Coronary artery (tissue), 2 donors: ENCODE measurements at regions not wholly inside any gene's neighbourhood (a gene's known extent, or its start where the extent isn't known, plus 50 kb on each side); places are given as distances from the start of the nearest gene placed in this dataset.

Experiments used
- DNase-seq: peaks from one replicate; pipeline ENCODE4 v3.0.0-alpha.2; 2017; ENCODE audit warnings: low spot score
- H3K27ac ChIP-seq, 2 donors: fragments of 200-600 bp; sonication (generic); one replicate each; pipeline ENCODE4 v1.5.1; 2016 to 2019
- H3K4me3 ChIP-seq: fragments of 200-600 bp; sonication (generic); 2 replicates; pipeline ENCODE4 v1.5.1; 2016; ENCODE audit warnings: mild to moderate bottlenecking, moderate library complexity
- TF ChIP-seq, protein P1 (sequence below): fragments of 200-600 bp; sonication (generic); IDR thresholded peaks from one replicate; pipeline ENCODE4 v1.5.1; 2019; ENCODE audit warnings: antibody characterized with exemption

DNA sequence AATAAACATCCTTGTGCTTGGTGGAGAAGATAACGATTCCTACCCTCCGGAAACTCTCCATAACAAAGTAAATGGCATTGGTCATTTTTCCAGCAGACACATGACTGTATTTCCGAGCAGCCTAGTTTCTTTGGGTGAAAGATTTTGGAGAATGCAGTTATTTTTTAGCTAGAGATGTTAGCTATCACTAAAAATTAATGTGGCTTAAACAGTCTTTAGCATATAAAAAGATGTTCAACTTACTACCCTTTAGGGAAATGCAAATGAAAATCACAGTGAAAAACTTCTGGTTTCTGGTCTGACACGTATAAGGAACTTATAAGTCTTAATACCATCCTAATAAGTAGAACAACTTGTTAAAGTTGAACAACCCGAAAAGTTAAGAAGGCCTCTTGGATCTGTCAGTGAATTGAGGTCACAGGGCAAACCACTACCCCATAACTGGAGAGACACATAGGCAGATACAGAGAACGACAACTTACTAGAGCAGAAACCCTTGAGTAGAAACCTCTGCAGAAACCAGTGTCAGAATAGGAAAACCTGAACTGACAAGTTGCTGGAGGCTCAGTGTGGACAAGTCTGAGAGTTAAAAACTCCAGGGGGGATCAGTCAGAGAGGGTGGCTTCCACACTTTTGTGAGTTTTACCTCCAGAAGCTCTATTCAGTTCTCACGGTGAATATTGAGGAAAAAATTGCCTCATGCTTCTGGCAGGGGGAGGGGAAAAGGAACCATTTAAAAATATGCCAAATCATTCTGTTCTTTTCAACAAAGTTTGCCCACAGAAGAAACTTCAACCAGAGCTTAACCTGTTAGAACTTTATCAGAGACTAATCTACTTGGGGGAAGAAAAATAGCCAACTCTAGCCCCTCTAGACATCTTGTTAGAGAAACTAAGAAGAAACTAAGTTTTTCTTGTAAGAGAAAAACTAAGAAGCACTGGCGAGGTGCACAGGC, 325.2 kb upstream of the RPS23 start:
- Histone ChIP-seq H3K4me3 (no peak overlapping the region), H3K27ac (no peak overlapping the region)
- TF ChIP-seq, protein P1, sequence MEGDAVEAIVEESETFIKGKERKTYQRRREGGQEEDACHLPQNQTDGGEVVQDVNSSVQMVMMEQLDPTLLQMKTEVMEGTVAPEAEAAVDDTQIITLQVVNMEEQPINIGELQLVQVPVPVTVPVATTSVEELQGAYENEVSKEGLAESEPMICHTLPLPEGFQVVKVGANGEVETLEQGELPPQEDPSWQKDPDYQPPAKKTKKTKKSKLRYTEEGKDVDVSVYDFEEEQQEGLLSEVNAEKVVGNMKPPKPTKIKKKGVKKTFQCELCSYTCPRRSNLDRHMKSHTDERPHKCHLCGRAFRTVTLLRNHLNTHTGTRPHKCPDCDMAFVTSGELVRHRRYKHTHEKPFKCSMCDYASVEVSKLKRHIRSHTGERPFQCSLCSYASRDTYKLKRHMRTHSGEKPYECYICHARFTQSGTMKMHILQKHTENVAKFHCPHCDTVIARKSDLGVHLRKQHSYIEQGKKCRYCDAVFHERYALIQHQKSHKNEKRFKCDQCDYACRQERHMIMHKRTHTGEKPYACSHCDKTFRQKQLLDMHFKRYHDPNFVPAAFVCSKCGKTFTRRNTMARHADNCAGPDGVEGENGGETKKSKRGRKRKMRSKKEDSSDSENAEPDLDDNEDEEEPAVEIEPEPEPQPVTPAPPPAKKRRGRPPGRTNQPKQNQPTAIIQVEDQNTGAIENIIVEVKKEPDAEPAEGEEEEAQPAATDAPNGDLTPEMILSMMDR = no peak
- no peak for DNase-seq

DNA sequence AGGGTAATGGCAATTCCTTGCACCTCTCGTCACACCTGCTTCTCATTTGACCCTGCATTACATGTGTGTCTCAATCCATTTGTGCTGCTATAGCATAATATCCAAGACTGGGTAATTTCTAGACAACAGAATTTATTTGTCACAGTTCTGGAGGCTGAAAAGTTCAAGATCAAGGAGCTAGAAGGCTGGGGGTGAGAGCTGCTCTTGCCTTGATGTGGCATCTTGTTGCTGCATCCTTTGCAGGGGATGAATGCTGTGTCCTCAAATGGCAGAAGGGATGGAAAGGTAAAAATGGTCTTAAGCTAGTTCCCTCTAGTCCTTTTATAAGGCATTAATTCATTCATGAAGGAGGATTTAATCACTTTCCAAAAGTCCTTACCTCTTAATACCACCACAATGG, 323.7 kb upstream of the RPS23 start:
- no peak for DNase-seq
- H3K4me3 ChIP-seq = no peak overlapping the region
- TF ChIP-seq, protein P1 = no peak
- H3K27ac ChIP-seq = no peak overlapping the region

DNA sequence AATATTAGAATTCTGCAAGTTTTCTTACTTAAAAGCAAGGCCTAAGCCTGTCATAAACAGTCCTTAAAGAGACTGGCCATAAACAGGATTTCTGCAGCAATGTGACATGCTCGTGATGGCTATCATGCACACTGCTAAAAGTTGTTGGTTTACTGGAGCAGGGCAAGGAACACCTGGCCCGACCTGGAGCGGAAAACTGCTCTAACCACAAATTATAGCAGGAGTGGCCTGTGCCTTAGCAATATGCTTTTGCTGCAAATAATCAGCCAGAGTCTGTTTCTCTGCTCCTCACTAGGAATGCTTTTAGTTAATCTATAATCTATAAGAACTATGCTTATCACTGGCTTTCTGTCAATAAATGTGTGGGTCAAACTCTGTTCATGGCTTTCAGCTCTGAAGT, 322.9 kb upstream of the RPS23 start:
- TF ChIP-seq, protein P1 = no peak
- DNase-seq = no peak
- Histone ChIP-seq H3K27ac (no peak overlapping the region), H3K4me3 (no peak overlapping the region)

DNA sequence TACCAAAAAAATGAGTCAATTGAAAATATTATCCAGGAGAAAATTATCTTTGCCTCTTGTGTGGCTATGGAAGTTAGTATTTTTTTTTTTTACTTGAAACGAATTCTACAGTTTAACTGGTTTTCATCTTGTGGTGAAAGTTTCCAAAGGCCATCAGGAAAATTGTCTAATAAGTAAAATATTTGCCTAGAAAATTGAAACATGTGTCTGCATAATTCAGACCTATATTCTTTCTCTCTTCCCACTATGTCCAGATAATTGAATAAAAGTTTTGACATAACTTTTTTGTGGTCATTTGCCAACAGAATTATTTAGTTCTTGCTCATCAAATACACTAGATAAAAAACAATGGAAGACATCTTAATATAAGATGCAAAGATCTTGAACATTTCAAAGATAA, 321.5 kb upstream of the RPS23 start:
- H3K4me3 ChIP-seq = no peak overlapping the region
- no peak for DNase-seq
- TF ChIP-seq, protein P1 = no peak
- no peak overlapping the region for H3K27ac ChIP-seq

DNA sequence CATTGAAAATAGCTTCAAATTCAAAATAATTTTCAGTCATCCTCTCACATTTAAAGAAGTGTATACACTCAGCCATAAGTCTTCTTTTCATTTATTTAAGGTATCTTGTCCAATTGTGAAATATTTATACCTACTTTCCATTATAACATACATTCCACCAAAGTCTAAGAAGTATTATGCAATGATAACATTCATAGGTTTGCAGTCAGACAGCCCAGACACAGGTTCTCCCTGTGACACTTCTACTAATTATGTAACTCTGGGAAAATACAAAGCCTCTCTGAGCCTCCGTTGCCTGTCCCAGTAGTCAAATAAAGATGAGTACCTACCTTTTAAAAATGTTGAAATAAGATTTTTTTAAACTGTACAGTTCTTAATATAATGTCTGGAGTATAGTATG, 320.9 kb upstream of the RPS23 start:
- no peak for DNase-seq

DNA sequence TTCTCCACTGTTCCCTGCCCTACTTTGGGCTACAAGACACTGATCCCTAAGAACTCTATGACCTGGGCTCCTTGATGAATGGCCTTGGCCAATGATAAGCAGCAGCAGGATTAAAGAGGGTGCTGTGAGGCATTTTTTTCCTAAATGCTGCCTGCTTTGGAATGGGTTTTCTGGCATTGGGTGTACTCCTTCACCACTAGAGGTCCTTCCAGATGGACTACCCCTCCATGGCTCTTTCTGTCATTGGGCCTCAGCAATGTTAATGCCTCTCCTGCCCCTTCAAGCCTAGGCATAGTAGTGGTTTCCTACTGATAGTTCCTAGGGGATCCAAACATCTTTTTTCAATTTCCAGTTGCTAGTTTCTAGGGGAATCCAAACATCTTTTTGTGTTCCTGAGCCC, 319.3 kb upstream of the RPS23 start:
- DNase-seq = no peak
- peak overlapping the region in 1 of 2 donors; percentile 0 for H3K27ac ChIP-seq

More for the DNA sequence above, 320.9 kb upstream of the RPS23 start:
- no peak overlapping the region for H3K4me3 ChIP-seq
- TF ChIP-seq, protein P1 = no peak
- H3K27ac ChIP-seq = no peak overlapping the region

More for the DNA sequence above, 319.3 kb upstream of the RPS23 start:
- no peak overlapping the region for H3K4me3 ChIP-seq
- TF ChIP-seq, protein P1 = no peak
